Bronchial epithelial cell (primary cell): ENCODE measurements at regions not wholly inside any gene's neighbourhood (a gene's known extent, or its start where the extent isn't known, plus 50 kb on each side); places are given as distances from the start of the nearest gene placed in this dataset.

Experiments used
- DNase-seq: peaks from one replicate; pipeline ENCODE4 v3.0.0-alpha.2; 2010; ENCODE audit warnings: low read depth
- FAIRE-seq: peaks from 2 replicates; lab custom pipeline; 2011; peaks lifted over from hg19 to GRCh38; lab: Jason Lieb, UNC
- H3K27me3 ChIP-seq: 2 replicates; pipeline ENCODE4 v1.5.1; 2011; ENCODE audit warnings: low read length; ENCODE audit not compliant: control insufficient read depth, insufficient read depth
- H3K36me3 ChIP-seq: 2 replicates; pipeline ENCODE4 v1.5.1; 2011; ENCODE audit warnings: low read length; ENCODE audit not compliant: control insufficient read depth, insufficient read depth
- H3K4me3 ChIP-seq: 2 replicates; pipeline ENCODE4 v1.5.1; 2011; ENCODE audit warnings: mild to moderate bottlenecking, low read depth, low read length, control low read depth
- CTCF ChIP-seq: IDR thresholded peaks from 2 replicates; pipeline ENCODE4 v1.5.1; 2011; ENCODE audit warnings: mild to moderate bottlenecking, moderate library complexity, low read length, control low read depth, inconsistent platforms; ENCODE audit not compliant: insufficient read depth, severe bottlenecking

GRCh38 chr12:68469113-68469512 is 137.0 kb upstream of the MDM1 start:
- no peaks in the 10 kb centered on the region for H3K27me3 ChIP-seq
- no peak overlapping the region for H3K4me3 ChIP-seq
- no peak for TF ChIP-seq CTCF
- no peak for FAIRE-seq
- no peak for DNase-seq
- no peaks in the 10 kb centered on the region for H3K36me3 ChIP-seq

DNA sequence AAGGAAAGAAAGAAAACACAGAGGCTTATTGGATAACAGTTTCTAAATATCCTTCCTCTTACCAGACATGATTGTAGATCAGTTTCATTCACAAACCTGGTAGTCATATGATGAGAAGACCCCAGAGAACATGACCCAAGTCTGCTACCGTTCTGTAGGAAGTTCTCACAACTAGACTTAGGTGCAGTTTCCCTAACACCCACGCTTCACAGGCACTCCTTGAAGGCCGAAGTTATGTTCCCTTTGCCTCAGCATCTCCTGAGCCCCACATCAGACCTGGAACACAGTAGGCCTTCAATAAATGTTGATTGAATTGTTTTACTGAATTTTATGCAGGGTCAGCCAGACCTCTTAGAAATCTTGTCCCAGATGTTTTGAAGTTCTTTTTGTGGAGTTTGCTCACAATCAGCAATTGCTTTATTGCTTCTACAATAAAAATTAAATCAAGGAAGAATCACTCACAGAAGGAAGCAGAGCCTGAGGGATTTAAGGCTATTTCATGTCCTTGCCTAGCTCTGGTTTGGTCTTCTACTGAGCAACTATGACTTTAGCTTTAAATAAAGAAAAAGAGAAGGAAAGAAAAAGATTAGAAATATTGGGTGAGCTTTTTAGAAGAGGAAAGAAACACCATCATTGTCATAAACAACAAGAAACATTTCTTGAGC is 138.6 kb upstream of the MDM1 start:
- TF ChIP-seq CTCF, result no peak
- FAIRE-seq, result no peak

GRCh38 chr12:68474467-68475204 is 136.1 kb upstream of the RAP1B start:
- no peak for TF ChIP-seq CTCF
- H3K4me3 ChIP-seq, result no peak overlapping the region
- FAIRE-seq (no peak), DNase-seq (no peak)
- no peaks in the 10 kb centered on the region for H3K36me3 ChIP-seq
- no peaks in the 10 kb centered on the region for H3K27me3 ChIP-seq

More for the DNA sequence above, 138.6 kb upstream of the MDM1 start:
- no peak for DNase-seq
- Histone ChIP-seq H3K27me3 (no peaks in the 10 kb centered on the region), H3K36me3 (no peaks in the 10 kb centered on the region), H3K4me3 (no peak overlapping the region)

DNA sequence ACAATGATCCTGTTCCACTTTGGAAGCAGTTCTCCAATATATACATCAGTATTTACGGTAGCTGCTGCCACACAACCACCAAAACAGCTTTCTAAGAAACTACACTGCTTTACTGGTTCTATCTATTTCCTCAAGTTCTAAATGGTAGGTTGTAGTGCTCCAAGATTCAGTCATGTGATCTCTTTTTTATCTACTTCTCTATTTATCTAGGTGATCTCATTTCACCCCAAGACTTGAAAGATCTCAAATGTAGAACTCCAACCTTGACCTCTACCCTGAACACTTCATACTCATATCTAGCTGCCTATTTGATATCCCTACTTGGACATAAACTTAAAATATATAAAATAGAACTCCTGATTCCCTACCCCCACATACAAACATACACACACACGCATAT is 133.9 kb upstream of the RAP1B start:
- DNase-seq, result no peak
- FAIRE-seq, result no peak
- H3K4me3 ChIP-seq, result no peak overlapping the region
- H3K27me3 ChIP-seq, result no peaks in the 10 kb centered on the region
- TF ChIP-seq CTCF, result no peak
- H3K36me3 ChIP-seq, result no peaks in the 10 kb centered on the region

- no peak for TF ChIP-seq CTCF
- FAIRE-seq (no peak), DNase-seq (peak; percentile 32)
- no peaks in the 10 kb centered on the region for H3K36me3 ChIP-seq
- H3K27me3 ChIP-seq, result no peaks in the 10 kb centered on the region
- no peak overlapping the region for H3K4me3 ChIP-seq
Observed at GRCh38 chr12:68477261-68477772, 133.4 kb upstream of the RAP1B start.
